Ovary (tissue), 3 donors: ENCODE measurements at regions not wholly inside any gene's neighbourhood (a gene's known extent, or its start where the extent isn't known, plus 50 kb on each side); places are given as distances from the start of the nearest gene placed in this dataset.

Experiments
- EP300 ChIP-seq: sonication (generic); formaldehyde crosslinking; IDR thresholded peaks from one replicate; pipeline ENCODE4 v1.6.1; 2017; ENCODE audit warnings: antibody characterized with exemption
- TF ChIP-seq, protein P1 (sequence below), 3 donors: fragments of 450-650 bp in 2 of 3; fragments of 200-600 bp in 1 of 3; IDR thresholded peaks; one replicate each; pipeline versions ENCODE4 v1.5.1 to v1.8.0; 2016 to 2022; ENCODE audit warnings: antibody characterized with exemption in 3 of 3, mild to moderate bottlenecking in 1 of 3
- donor health status: DM: no; HTN: no; CAD: no.

DNA sequence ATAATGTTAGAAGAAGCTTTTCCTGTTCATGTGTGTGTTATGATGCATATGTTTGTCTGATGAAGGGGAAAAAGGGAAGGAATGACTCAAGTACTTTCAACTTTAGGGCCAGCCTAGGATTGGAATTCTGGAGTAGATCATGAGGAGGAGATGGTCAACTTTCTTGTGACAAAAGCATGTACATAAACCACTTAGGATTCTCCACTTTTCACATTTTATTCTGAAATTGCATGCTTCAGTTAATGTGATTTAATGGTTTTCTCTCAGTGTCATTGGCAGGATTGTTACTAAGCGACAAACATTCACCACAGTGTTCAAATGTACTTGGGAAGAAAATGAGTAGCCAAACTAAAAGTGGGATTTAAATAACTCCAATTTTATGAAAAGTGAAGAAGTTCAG, 80.1 kb downstream of the UTRN start:
- TF ChIP-seq, protein P1, sequence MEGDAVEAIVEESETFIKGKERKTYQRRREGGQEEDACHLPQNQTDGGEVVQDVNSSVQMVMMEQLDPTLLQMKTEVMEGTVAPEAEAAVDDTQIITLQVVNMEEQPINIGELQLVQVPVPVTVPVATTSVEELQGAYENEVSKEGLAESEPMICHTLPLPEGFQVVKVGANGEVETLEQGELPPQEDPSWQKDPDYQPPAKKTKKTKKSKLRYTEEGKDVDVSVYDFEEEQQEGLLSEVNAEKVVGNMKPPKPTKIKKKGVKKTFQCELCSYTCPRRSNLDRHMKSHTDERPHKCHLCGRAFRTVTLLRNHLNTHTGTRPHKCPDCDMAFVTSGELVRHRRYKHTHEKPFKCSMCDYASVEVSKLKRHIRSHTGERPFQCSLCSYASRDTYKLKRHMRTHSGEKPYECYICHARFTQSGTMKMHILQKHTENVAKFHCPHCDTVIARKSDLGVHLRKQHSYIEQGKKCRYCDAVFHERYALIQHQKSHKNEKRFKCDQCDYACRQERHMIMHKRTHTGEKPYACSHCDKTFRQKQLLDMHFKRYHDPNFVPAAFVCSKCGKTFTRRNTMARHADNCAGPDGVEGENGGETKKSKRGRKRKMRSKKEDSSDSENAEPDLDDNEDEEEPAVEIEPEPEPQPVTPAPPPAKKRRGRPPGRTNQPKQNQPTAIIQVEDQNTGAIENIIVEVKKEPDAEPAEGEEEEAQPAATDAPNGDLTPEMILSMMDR (IDR thresholded peaks at IDR 0.05), result no peak
- TF ChIP-seq EP300, result no peak
